Neuronal stem cell (in vitro differentiated cells): ENCODE measurements at regions not wholly inside any gene's neighbourhood (a gene's known extent, or its start where the extent isn't known, plus 50 kb on each side); places are given as distances from the start of the nearest gene placed in this dataset.
"Not testable (repeated sequence)": the region's sequence is repeated elsewhere in the genome, so short reads cannot be mapped to it uniquely, and the experiment has no call there.

Experiments
- DNase-seq: peaks from one replicate; pipeline ENCODE4 v3.0.0-alpha.2; 2013; ENCODE audit warnings: low spot score
- H2AFZ ChIP-seq: one replicate; pipeline ENCODE4 v1.6.1; 2013; ENCODE audit warnings: mild to moderate bottlenecking, low read length, inconsistent platforms
- H2AK5ac ChIP-seq: 2 replicates; pipeline ENCODE4 v1.6.1; 2013; ENCODE audit warnings: low read depth, mild to moderate bottlenecking, inconsistent platforms, low read length, moderate library complexity, mixed read lengths
- H2BK120ac ChIP-seq: 2 replicates; pipeline ENCODE4 v1.6.1; 2013; ENCODE audit warnings: low read depth, mild to moderate bottlenecking, inconsistent platforms, low read length, moderate library complexity, mixed read lengths
- H2BK12ac ChIP-seq: one replicate; pipeline ENCODE4 v1.6.1; 2013; ENCODE audit warnings: low read length, inconsistent platforms
- H2BK15ac ChIP-seq: 2 replicates; pipeline ENCODE4 v1.6.1; 2013; ENCODE audit warnings: mild to moderate bottlenecking, low read length, inconsistent platforms, mixed read lengths
- H2BK5ac ChIP-seq: one replicate; pipeline ENCODE4 v1.6.1; 2013; ENCODE audit warnings: inconsistent platforms, mild to moderate bottlenecking, low read length, moderate library complexity
- H3K14ac ChIP-seq: one replicate; pipeline ENCODE4 v1.6.1; 2013; ENCODE audit warnings: low read length, inconsistent platforms
- H3K18ac ChIP-seq: 2 replicates; pipeline ENCODE4 v1.6.1; 2013; ENCODE audit warnings: low read length, inconsistent platforms
- H3K23ac ChIP-seq: 2 replicates; pipeline ENCODE4 v1.6.1; 2013; ENCODE audit warnings: low read depth, mild to moderate bottlenecking, mixed read lengths, low read length, inconsistent platforms; ENCODE audit not compliant: poor library complexity
- H3K27ac ChIP-seq: replicated peaks from 3 replicates; pipeline ENCODE4 v1.5.1; 2013; ENCODE audit warnings: low read length, inconsistent platforms
- H3K27me3 ChIP-seq, 3 experiments: 2 replicates each; pipeline ENCODE4 v1.6.1; 2013; ENCODE audit warnings: low read length in 3 of 3, mild to moderate bottlenecking in 2 of 3, inconsistent platforms in 1 of 3, low read depth in 1 of 3, mixed read lengths in 1 of 3, moderate library complexity in 1 of 3; ENCODE audit not compliant: control insufficient read depth in 3 of 3, insufficient read depth in 3 of 3
- H3K36me3 ChIP-seq, 2 donors: replicated peaks in 1 of 2; 2 replicates each; pipeline ENCODE4 v1.6.1; 2013; ENCODE audit warnings: low read length in 2 of 2; ENCODE audit not compliant: control insufficient read depth in 2 of 2, insufficient read depth in 2 of 2
- H3K4ac ChIP-seq: 2 replicates; pipeline ENCODE4 v1.6.1; 2013; ENCODE audit warnings: inconsistent platforms, mild to moderate bottlenecking, low read length, moderate library complexity
- H3K4me1 ChIP-seq, 2 donors: 1 replicate in 1 of 2; 2 replicates in 1 of 2; pipeline ENCODE4 v1.6.1; 2013; ENCODE audit warnings: low read length in 2 of 2, low read depth in 1 of 2; ENCODE audit not compliant: control insufficient read depth in 2 of 2, insufficient read depth in 1 of 2
- H3K4me2 ChIP-seq: one replicate; pipeline ENCODE4 v1.6.1; 2013; ENCODE audit warnings: mild to moderate bottlenecking, low read length, inconsistent platforms; ENCODE audit not compliant: insufficient read depth, poor library complexity, severe bottlenecking
- H3K4me3 ChIP-seq, 2 donors: 2 replicates each; pipeline ENCODE4 v1.5.1; 2013; ENCODE audit warnings: low read length in 2 of 2, mild to moderate bottlenecking in 2 of 2, inconsistent platforms in 1 of 2, moderate library complexity in 1 of 2
- H3K79me1 ChIP-seq: one replicate; pipeline ENCODE4 v1.6.1; 2013; ENCODE audit warnings: low read depth, mild to moderate bottlenecking, inconsistent platforms, low read length, moderate library complexity
- H3K9ac ChIP-seq: one replicate; pipeline ENCODE4 v1.6.1; 2013; ENCODE audit warnings: mild to moderate bottlenecking, low read depth, low read length, inconsistent platforms; ENCODE audit not compliant: poor library complexity
- H3K9me3 ChIP-seq, 2 donors: replicated peaks in 1 of 2; 2 replicates each; pipeline versions ENCODE3 to v1.6.1; 2013; ENCODE audit warnings: low read length in 2 of 2, mild to moderate bottlenecking in 2 of 2, inconsistent platforms in 1 of 2, low read depth in 1 of 2, mixed read lengths in 1 of 2, moderate library complexity in 1 of 2; ENCODE audit not compliant: control insufficient read depth in 2 of 2, insufficient read depth in 1 of 2
- H4K8ac ChIP-seq: one replicate; pipeline ENCODE4 v1.6.1; 2013; ENCODE audit warnings: low read depth, mild to moderate bottlenecking, inconsistent platforms, low read length, moderate library complexity
- H4K91ac ChIP-seq: one replicate; pipeline ENCODE4 v1.6.1; 2013; ENCODE audit warnings: low read length, low read depth, mild to moderate bottlenecking, inconsistent platforms; ENCODE audit not compliant: poor library complexity
- WGBS, 2 donors: extraction: QIAGEN DNeasy Blood & Tissue Kit; methylation state at CpG; one replicate each; pipeline ENCODE4 v1.1.7; 2013; ENCODE audit warnings: missing lambda C conversion rate in 2 of 2, mixed read lengths in 1 of 2; ENCODE audit not compliant: insufficient read length in 2 of 2, insufficient replicate concordance in 1 of 2; ENCODE audit errors: extremely low coverage in 2 of 2; 5-methylcytosine and 5-hydroxymethylcytosine counted together

GRCh38 chr16:47977802-47978201 is 178.0 kb downstream of the ABCC12 start:
- H2BK12ac ChIP-seq: no peak overlapping the region
- peaks cover 3 to 10% of the 10 kb centered on the region in 2 donors for H3K4me1 ChIP-seq
- H2AFZ ChIP-seq: no peak overlapping the region
- no peak overlapping the region for H3K9ac ChIP-seq
- no peak overlapping the region for H3K27ac ChIP-seq
- no peaks in the 10 kb centered on the region for H3K9me3 ChIP-seq
- DNase-seq: no peak
- H3K14ac ChIP-seq: no peak overlapping the region
- H2AK5ac ChIP-seq: no peak overlapping the region
- H3K27me3 ChIP-seq: no peaks in the 10 kb centered on the region
- H4K91ac ChIP-seq: no peak overlapping the region
- no peaks in the 10 kb centered on the region for H3K36me3 ChIP-seq
- no peak overlapping the region for H2BK15ac ChIP-seq
- H3K4ac ChIP-seq: no peak overlapping the region
- no CpG with 5 or more reads among the region's 1 CpG for WGBS, 2 donors
- H2BK5ac ChIP-seq: no peak overlapping the region
- no peaks in the 10 kb centered on the region for H3K79me1 ChIP-seq
- H3K18ac ChIP-seq: no peak overlapping the region
- H4K8ac ChIP-seq: no peak overlapping the region
- H3K4me2 ChIP-seq: no peak overlapping the region
- no peak overlapping the region for H2BK120ac ChIP-seq
- H3K4me3 ChIP-seq: no peak overlapping the region
- H3K23ac ChIP-seq: no peak overlapping the region

GRCh38 chr16:47976636-47977210 is 179.1 kb downstream of the ABCC12 start:
- Histone ChIP-seq H3K9ac (no peak overlapping the region), H3K4me1 (peaks cover 3 to 10% of the 10 kb centered on the region in 2 donors), H3K18ac (no peak overlapping the region), H3K79me1 (no peaks in the 10 kb centered on the region), H3K4ac (no peak overlapping the region), H2AFZ (no peak overlapping the region), H4K91ac (no peak overlapping the region), H3K9me3 (no peaks in the 10 kb centered on the region), H2BK5ac (no peak overlapping the region), H3K27me3 (no peaks in the 10 kb centered on the region), H4K8ac (no peak overlapping the region), H3K4me3 (peak overlapping the region in 1 of 2 donors; percentile 22), H3K14ac (no peak overlapping the region), H2AK5ac (no peak overlapping the region), H3K27ac (no peak overlapping the region), H2BK15ac (no peak overlapping the region), H3K4me2 (no peak overlapping the region), H3K23ac (no peak overlapping the region), H2BK120ac (no peak overlapping the region), H2BK12ac (no peak overlapping the region), H3K36me3 (no peaks in the 10 kb centered on the region)
- no CpG with 5 or more reads among the region's 12 CpGs for WGBS, 2 donors
- DNase-seq: no peak

GRCh38 chr16:47974971-47975370 is 180.8 kb downstream of the ABCC12 start:
- H3K23ac ChIP-seq, H4K91ac ChIP-seq, H3K27me3 ChIP-seq, H3K4ac ChIP-seq, H3K4me3 ChIP-seq, H4K8ac ChIP-seq, H2AK5ac ChIP-seq, H2BK120ac ChIP-seq, H3K9ac ChIP-seq, H3K4me2 ChIP-seq, H2AFZ ChIP-seq, H2BK12ac ChIP-seq, H3K27ac ChIP-seq, H3K18ac ChIP-seq, H3K9me3 ChIP-seq, H2BK15ac ChIP-seq, H3K79me1 ChIP-seq, H2BK5ac ChIP-seq, H3K14ac ChIP-seq, DNase-seq, H3K36me3 ChIP-seq: not testable (repeated sequence)
- H3K4me1 ChIP-seq: peaks cover 3 to 10% of the 10 kb centered on the region in 2 donors
- no CpG with 5 or more reads among the region's 5 CpGs for WGBS, 2 donors

- peaks cover 3 to 5% of the 10 kb centered on the region in 2 donors for H3K4me1 ChIP-seq
- H4K91ac ChIP-seq: no peak overlapping the region
- H2BK15ac ChIP-seq: no peak overlapping the region
- no peak overlapping the region for H3K4ac ChIP-seq
- no peaks in the 10 kb centered on the region for H3K9me3 ChIP-seq
- H2BK120ac ChIP-seq: no peak overlapping the region
- H2AFZ ChIP-seq: no peak overlapping the region
- H3K27me3 ChIP-seq: no peaks in the 10 kb centered on the region
- no CpG with 5 or more reads among the region's 7 CpGs for WGBS, 2 donors
- no peak overlapping the region for H3K23ac ChIP-seq
- no peak overlapping the region for H4K8ac ChIP-seq
- H3K9ac ChIP-seq: no peak overlapping the region
- no peaks in the 10 kb centered on the region for H3K36me3 ChIP-seq
- H2BK12ac ChIP-seq: no peak overlapping the region
- no peak overlapping the region for H3K14ac ChIP-seq
- H3K79me1 ChIP-seq: no peaks in the 10 kb centered on the region
- H2BK5ac ChIP-seq: no peak overlapping the region
- no peak overlapping the region for H3K4me3 ChIP-seq
- H3K27ac ChIP-seq: no peak overlapping the region
- no peak overlapping the region for H3K18ac ChIP-seq
- H2AK5ac ChIP-seq: no peak overlapping the region
- no peak for DNase-seq
- no peak overlapping the region for H3K4me2 ChIP-seq
These were observed 182.2 kb downstream of the ABCC12 start for GRCh38 chr16:47973552-47973951.
